NT2/D1 (cell line): ENCODE measurements at regions not wholly inside any gene's neighbourhood (a gene's known extent, or its start where the extent isn't known, plus 50 kb on each side); places are given as distances from the start of the nearest gene placed in this dataset.

ENCODE experiments used
- DNase-seq: peaks from one replicate; pipeline ENCODE4 v3.0.0-alpha.2; 2011; ENCODE audit warnings: low read depth, low spot score
- H3K27me3 ChIP-seq: 2 replicates; pipeline ENCODE4 v1.6.0; 2011; ENCODE audit warnings: mild to moderate bottlenecking; ENCODE audit not compliant: insufficient read length, insufficient read depth
- H3K36me3 ChIP-seq: 2 replicates; pipeline ENCODE4 v1.6.1; 2011; ENCODE audit warnings: mild to moderate bottlenecking, low read length, mixed read lengths; ENCODE audit not compliant: insufficient read depth, insufficient read length
- H3K4me1 ChIP-seq: 2 replicates; pipeline ENCODE4 v1.5.1; 2011; ENCODE audit not compliant: insufficient read depth, insufficient read length
- H3K4me3 ChIP-seq: 2 replicates; pipeline ENCODE4 v1.5.1; 2011; ENCODE audit warnings: low read depth; ENCODE audit not compliant: insufficient read length
- H3K9ac ChIP-seq: 2 replicates; pipeline ENCODE4 v1.6.0; 2011; ENCODE audit warnings: low read depth; ENCODE audit not compliant: insufficient read length
- H3K9me3 ChIP-seq: 2 replicates; pipeline ENCODE4 v1.5.1; 2011; ENCODE audit warnings: mild to moderate bottlenecking, low read length; ENCODE audit not compliant: insufficient read depth
- SUZ12 ChIP-seq: IDR thresholded peaks from 2 replicates; pipeline ENCODE4 v1.6.1; 2011; ENCODE audit not compliant: insufficient read length, insufficient read depth; ENCODE audit errors: extremely low read depth
- YY1 ChIP-seq: IDR thresholded peaks from 2 replicates; pipeline ENCODE4 v1.6.1; 2011; ENCODE audit not compliant: insufficient read length, insufficient read depth
- ZNF274 ChIP-seq: IDR thresholded peaks from 2 replicates; pipeline ENCODE4 v1.6.1; 2011; ENCODE audit warnings: mild to moderate bottlenecking, low read depth, low read length

DNA sequence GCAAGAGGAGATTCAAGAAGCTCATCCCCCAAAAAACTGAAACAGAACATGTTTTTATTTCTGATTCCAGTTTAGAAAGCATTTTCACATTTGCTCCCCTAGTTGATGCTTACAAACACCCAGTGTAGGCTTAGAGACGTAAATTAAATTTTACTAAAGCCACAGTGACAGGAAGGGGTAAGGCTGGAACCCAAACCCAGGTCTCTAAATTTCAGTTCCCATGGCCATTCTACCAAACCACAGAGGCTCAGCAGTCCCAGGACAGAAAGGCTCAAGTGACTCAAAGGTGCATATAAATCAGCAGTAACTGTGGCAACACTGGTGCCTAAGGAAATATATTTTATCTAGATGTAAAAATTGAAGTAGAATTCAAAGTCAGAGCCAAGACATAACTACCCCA, 128.7 kb downstream of the CEP120 start:
- H3K27me3 ChIP-seq = no peaks in the 10 kb centered on the region
- TF ChIP-seq ZNF274 (no peak), YY1 (no peak), SUZ12 (no peak)
- H3K9ac ChIP-seq = no peak overlapping the region
- H3K4me3 ChIP-seq = no peak overlapping the region
- no peak for DNase-seq
- H3K4me1 ChIP-seq = no peaks in the 10 kb centered on the region
- H3K9me3 ChIP-seq = 0 out of 2 replicates have a peak, but pooled peaks cover 3% of the 10 kb centered on the region
- no peaks in the 10 kb centered on the region for H3K36me3 ChIP-seq

DNA sequence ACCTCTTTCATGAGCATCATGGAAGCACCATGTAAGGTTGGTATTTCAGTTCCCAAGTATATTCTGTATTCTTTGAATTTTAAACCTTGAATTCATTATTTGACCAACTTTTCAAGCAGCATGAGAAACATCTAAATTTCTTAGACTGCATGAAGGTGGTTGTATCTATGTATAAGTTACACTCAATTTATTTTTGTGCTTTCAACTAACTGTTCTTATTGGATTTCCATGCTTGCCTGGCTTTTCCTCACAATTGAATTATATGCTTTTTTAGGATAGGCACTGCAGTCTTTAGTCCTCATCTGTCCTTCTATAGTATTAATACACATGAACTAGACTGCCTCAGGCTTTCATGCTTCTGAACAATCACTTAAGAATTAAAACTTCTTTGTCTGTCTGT, 134.0 kb downstream of the CEP120 start:
- DNase-seq = no peak
- no peak for TF ChIP-seq YY1
- no peak for TF ChIP-seq SUZ12
- no peak for TF ChIP-seq ZNF274
- H3K27me3 ChIP-seq = no peaks in the 10 kb centered on the region

DNA sequence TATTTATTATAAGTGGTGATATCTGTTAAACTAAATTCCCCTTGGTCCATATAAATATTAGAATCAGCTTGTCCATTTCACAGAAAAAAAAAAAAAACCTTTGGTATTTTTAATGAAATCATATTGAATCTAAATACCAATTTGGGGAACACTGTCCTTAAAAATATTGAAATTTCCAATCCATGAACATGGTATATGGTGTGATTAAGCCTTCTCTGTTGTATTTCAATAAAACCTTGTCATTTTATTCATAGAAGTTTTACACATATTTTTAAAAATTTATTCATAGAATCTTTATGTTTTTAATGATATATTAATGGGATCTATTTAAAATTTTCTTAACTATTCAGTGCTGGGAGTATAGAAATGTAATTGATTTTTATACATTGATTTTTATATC, 135.3 kb downstream of the CEP120 start:
- no peak for TF ChIP-seq ZNF274
- TF ChIP-seq SUZ12 = no peak
- TF ChIP-seq YY1 = no peak
- Histone ChIP-seq H3K9ac (no peak overlapping the region), H3K36me3 (no peaks in the 10 kb centered on the region), H3K4me1 (no peaks in the 10 kb centered on the region), H3K4me3 (no peak overlapping the region), H3K27me3 (no peaks in the 10 kb centered on the region), H3K9me3 (no peaks in the 10 kb centered on the region)
- no peak for DNase-seq

More for the DNA sequence above, 134.0 kb downstream of the CEP120 start:
- H3K36me3 ChIP-seq = no peaks in the 10 kb centered on the region
- no peaks in the 10 kb centered on the region for H3K4me1 ChIP-seq
- no peak overlapping the region for H3K4me3 ChIP-seq
- H3K9me3 ChIP-seq = no peaks in the 10 kb centered on the region
- H3K9ac ChIP-seq = no peak overlapping the region

DNA sequence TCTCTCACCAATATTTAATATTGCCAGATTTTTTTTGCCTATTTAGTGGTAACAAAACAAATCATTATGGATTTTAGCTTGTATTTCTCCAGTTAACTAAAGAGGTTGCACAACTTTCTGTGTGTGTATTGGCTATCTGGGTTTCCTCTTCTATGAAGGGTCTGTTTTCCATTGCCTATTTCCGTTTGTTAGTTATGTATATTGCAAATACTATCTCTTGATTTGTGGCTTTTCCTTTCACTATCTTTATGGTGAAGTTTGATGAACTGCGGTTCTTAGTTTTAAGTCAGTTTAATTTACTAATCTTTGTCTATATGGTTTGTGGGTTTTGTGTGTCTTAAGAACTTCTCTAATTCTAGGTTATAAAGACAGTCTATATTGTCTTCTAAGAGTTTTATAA, 136.3 kb downstream of the CEP120 start:
- H3K36me3 ChIP-seq = no peaks in the 10 kb centered on the region
- no peaks in the 10 kb centered on the region for H3K4me1 ChIP-seq
- no peak for DNase-seq
- TF ChIP-seq YY1 (no peak), SUZ12 (no peak), ZNF274 (no peak)
- H3K9ac ChIP-seq = no peak overlapping the region
- H3K4me3 ChIP-seq = no peak overlapping the region
- H3K9me3 ChIP-seq = no peaks in the 10 kb centered on the region
- H3K27me3 ChIP-seq = no peaks in the 10 kb centered on the region

DNA sequence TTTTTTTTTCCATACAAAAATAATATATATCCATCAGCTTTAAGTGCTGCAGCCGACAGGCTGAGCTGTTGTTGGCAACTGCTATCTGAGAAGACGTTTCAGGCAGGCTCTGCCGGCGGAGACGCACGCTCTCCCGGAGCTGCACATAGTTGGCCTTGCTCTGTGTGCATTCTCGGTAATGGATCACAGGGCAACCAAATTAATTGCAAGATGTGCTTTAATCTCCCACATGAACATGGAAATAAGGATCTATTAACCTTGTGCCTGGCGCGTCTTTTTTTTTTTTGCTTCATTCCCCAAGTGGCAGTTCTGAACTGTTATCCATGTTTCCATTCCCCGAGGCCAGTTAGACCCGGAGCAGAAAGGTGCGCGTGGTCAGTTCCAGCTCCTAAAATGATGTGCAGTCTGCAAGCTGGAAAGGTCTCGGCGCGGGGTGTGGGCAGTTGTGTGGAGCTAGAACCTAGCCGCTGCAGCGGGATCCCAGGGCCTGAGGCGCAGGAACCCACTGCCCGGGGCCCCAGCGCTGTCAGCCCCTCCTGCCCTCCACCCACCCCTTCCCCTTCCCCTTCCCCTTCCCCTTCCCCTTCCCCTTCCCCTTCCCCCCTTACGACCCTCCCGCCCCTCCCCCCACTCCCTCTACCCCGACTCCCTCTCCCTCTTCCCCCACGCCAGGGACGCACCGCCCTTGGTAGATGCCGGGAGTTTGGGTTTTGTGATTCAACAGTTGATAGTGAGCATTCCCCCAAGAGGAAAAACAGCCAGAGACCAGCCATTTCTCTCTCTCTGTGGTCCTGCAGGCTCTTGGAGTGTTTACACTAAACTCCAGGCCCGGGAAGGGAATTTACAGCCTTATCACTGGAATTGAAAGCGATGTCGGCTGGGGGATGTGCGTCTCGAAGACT, 137.8 kb downstream of the CEP120 start:
- H3K9me3 ChIP-seq = no peaks in the 10 kb centered on the region
- no peak for DNase-seq
- H3K4me1 ChIP-seq = no peaks in the 10 kb centered on the region
- no peaks in the 10 kb centered on the region for H3K36me3 ChIP-seq
- no peak for TF ChIP-seq ZNF274
- TF ChIP-seq YY1 = no peak
- no peak for TF ChIP-seq SUZ12
- peak overlapping the region; percentile 50 for H3K4me3 ChIP-seq
- H3K9ac ChIP-seq = peak overlapping the region; percentile 64
- no peaks in the 10 kb centered on the region for H3K27me3 ChIP-seq

DNA sequence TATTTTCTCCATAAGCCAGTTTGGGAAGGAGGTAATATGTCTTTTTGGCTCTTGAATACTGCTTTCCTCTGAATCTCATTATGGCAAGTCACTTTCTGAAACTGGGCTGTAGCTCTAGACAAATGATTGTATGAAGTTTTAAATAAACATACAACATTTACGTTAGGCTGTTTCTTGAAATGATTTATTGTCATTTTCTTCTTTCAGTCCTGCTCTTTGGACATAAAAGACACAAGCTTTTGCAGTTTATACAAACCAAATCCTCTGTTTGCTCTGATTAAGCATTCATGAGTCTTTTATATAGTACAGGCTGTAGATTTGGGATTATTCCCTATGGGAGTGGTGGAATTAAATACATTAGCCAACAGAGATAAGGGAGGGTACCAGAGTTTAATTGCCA, 139.7 kb downstream of the CEP120 start:
- H3K4me3 ChIP-seq = no peak overlapping the region
- DNase-seq = no peak
- H3K36me3 ChIP-seq = no peaks in the 10 kb centered on the region
- TF ChIP-seq SUZ12 (no peak), ZNF274 (no peak), YY1 (no peak)
- no peak overlapping the region for H3K9ac ChIP-seq
- no peaks in the 10 kb centered on the region for H3K27me3 ChIP-seq
- H3K4me1 ChIP-seq = no peaks in the 10 kb centered on the region
- no peaks in the 10 kb centered on the region for H3K9me3 ChIP-seq

DNA sequence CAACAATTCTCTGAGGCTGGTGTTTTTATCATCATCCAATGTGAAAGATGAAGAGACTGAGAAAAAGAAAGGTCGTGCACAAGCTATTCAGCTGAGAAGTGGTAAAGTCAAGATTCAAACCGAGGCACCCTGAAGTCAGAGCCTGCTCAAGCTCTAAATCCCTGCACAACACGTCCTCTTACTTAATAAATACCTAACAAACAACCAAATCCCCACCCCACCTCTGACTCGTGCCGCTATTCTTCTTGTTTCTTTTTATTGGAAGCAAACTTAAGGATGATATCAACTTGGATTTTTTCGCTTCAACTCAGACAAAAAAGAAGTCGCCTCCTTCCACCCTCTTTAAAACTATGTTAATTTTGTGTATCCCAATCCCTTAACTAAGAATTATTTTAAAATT, 140.2 kb downstream of the CEP120 start:
- no peak overlapping the region for H3K9ac ChIP-seq
- no peaks in the 10 kb centered on the region for H3K36me3 ChIP-seq
- H3K4me1 ChIP-seq = no peaks in the 10 kb centered on the region
- no peak for DNase-seq
- no peak overlapping the region for H3K4me3 ChIP-seq
- H3K27me3 ChIP-seq = no peaks in the 10 kb centered on the region
- TF ChIP-seq YY1 = no peak
- no peak for TF ChIP-seq ZNF274
- TF ChIP-seq SUZ12 = no peak
- no peaks in the 10 kb centered on the region for H3K9me3 ChIP-seq
